ENCODE measurements at regions not wholly inside any gene's neighbourhood (a gene's known extent, or its start where the extent isn't known, plus 50 kb on each side); places are given as distances from the start of the nearest gene placed in this dataset.

- no peak for TF ChIP-seq CTCF (IDR thresholded peaks at IDR 0.05)
- H3K27me3 ChIP-seq, result no peaks in the 10 kb centered on the region
- DNase-seq (no peak), ATAC-seq (no peak)
- no peaks in the 10 kb centered on the region for H3K36me3 ChIP-seq
- no peak overlapping the region for H3K4me3 ChIP-seq
- intact Hi-C loops (cut with DNase I), result no loop called here
- no peak overlapping the region for H3K27ac ChIP-seq
- no peaks in the 10 kb centered on the region for H3K4me1 ChIP-seq
- H3K9me3 ChIP-seq, result no peaks in the 10 kb centered on the region
Observed at GRCh38 chr10:111785921-111786320, 397.6 kb downstream of the GPAM start.

GRCh38 chr10:111789821-111790220 is 393.7 kb downstream of the GPAM start:
- Histone ChIP-seq H3K4me1 (no peaks in the 10 kb centered on the region), H3K27ac (no peak overlapping the region), H3K4me3 (no peak overlapping the region), H3K36me3 (no peaks in the 10 kb centered on the region), H3K27me3 (no peaks in the 10 kb centered on the region), H3K9me3 (peaks cover 0 to 5% of the 10 kb centered on the region in 2 donors)
- intact Hi-C loops (cut with DNase I), result no loop called here
- TF ChIP-seq CTCF (IDR thresholded peaks at IDR 0.05), result no peak
- DNase-seq (no peak), ATAC-seq (no peak)

GRCh38 chr10:111801841-111802240 is 381.7 kb downstream of the GPAM start:
- Histone ChIP-seq H3K27ac (no peak overlapping the region), H3K27me3 (no peaks in the 10 kb centered on the region), H3K4me1 (no peaks in the 10 kb centered on the region), H3K36me3 (no peaks in the 10 kb centered on the region), H3K4me3 (no peak overlapping the region), H3K9me3 (peaks cover 0 to 2% of the 10 kb centered on the region in 2 donors)
- intact Hi-C loops (cut with DNase I), result no loop called here
- no peak for ATAC-seq
- TF ChIP-seq CTCF (IDR thresholded peaks at IDR 0.05), result no peak
- DNase-seq, result no peak

GRCh38 chr10:111804781-111805180 is 378.8 kb downstream of the GPAM start:
- no peak for ATAC-seq
- no peak for TF ChIP-seq CTCF (IDR thresholded peaks at IDR 0.05)

GRCh38 chr10:111811517-111811916 is 372.0 kb downstream of the GPAM start:
- intact Hi-C loops (cut with DNase I), result no loop called here

More at GRCh38 chr10:111804781-111805180, 378.8 kb downstream of the GPAM start:
- H3K4me3 ChIP-seq, result no peak overlapping the region
- no peak overlapping the region for H3K27ac ChIP-seq
- intact Hi-C loops (cut with DNase I), result no loop called here
- no peaks in the 10 kb centered on the region for H3K9me3 ChIP-seq
- H3K4me1 ChIP-seq, result no peaks in the 10 kb centered on the region
- DNase-seq, result no peak
- H3K27me3 ChIP-seq, result no peaks in the 10 kb centered on the region
- H3K36me3 ChIP-seq, result no peaks in the 10 kb centered on the region

More at GRCh38 chr10:111811517-111811916, 372.0 kb downstream of the GPAM start:
- Histone ChIP-seq H3K4me1 (no peaks in the 10 kb centered on the region), H3K9me3 (no peaks in the 10 kb centered on the region), H3K4me3 (no peak overlapping the region), H3K36me3 (no peaks in the 10 kb centered on the region), H3K27me3 (no peaks in the 10 kb centered on the region), H3K27ac (no peak overlapping the region)
- TF ChIP-seq CTCF (IDR thresholded peaks at IDR 0.05), result no peak
- ATAC-seq (no peak), DNase-seq (no peak)
